ENCODE measurements at regions not wholly inside any gene's neighbourhood (a gene's known extent, or its start where the extent isn't known, plus 50 kb on each side); places are given as distances from the start of the nearest gene placed in this dataset.

DNA sequence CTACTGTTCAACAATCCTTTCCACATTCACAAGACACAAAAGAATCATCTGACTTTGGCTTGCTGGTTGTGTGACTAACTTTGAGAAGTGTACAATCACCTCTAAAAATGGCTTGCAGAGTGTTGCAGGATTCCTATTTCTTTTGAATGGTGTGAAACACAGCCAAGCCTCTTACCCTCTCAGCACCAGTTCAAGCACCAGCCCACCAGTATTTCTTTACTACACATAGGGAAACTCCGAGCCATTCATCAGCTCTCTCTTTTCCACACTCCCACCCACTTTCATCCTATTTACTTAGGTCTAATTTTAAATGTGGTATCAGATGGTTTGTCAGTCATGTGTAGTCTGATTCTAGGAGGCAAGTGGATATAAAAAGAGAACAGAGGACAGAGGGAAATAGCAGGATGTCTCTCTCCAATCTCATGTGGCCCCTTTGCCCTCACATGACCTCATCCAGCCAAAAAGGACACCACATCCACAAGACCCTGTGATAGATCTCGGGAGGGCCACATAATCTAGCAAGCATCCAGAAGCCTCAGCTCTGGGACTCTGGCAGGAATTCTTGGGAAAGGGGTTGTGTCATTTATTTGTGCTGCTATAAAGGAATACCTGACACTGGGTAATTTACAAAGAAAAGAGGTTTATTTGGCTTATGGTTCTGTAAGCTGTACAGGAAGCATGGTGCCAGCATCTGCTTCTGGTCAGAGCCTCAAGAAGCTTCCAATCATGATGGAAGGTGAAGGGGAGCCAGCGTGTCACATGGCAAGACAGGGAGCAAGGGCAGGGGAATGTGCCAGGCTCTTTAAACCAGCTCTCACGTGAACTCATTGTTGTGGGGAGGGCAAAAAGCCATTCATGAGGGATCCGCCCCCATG is 66.8 kb upstream of the NEBL start:
- TF ChIP-seq, protein P1, sequence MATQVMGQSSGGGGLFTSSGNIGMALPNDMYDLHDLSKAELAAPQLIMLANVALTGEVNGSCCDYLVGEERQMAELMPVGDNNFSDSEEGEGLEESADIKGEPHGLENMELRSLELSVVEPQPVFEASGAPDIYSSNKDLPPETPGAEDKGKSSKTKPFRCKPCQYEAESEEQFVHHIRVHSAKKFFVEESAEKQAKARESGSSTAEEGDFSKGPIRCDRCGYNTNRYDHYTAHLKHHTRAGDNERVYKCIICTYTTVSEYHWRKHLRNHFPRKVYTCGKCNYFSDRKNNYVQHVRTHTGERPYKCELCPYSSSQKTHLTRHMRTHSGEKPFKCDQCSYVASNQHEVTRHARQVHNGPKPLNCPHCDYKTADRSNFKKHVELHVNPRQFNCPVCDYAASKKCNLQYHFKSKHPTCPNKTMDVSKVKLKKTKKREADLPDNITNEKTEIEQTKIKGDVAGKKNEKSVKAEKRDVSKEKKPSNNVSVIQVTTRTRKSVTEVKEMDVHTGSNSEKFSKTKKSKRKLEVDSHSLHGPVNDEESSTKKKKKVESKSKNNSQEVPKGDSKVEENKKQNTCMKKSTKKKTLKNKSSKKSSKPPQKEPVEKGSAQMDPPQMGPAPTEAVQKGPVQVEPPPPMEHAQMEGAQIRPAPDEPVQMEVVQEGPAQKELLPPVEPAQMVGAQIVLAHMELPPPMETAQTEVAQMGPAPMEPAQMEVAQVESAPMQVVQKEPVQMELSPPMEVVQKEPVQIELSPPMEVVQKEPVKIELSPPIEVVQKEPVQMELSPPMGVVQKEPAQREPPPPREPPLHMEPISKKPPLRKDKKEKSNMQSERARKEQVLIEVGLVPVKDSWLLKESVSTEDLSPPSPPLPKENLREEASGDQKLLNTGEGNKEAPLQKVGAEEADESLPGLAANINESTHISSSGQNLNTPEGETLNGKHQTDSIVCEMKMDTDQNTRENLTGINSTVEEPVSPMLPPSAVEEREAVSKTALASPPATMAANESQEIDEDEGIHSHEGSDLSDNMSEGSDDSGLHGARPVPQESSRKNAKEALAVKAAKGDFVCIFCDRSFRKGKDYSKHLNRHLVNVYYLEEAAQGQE (IDR thresholded peaks at IDR 0.05; ENCODE audit: insufficient read depth in 1 of 2, low read depth in 2 of 2, low read length in 2 of 2) = no peak
- TF ChIP-seq POLR2AphosphoS5 (IDR thresholded peaks at IDR 0.05; ENCODE audit: low read depth, low read length) (no peak), TAF1 (IDR thresholded peaks at IDR 0.05; ENCODE audit: borderline replicate concordance, insufficient read depth, low read length) (no peak), FOXP2 (optimal IDR thresholded peaks at IDR 0.05; ENCODE audit: borderline replicate concordance, extremely low read depth, extremely low read length, insufficient read depth) (no peak), SIN3A (IDR thresholded peaks at IDR 0.05; ENCODE audit: borderline replicate concordance, insufficient read depth, low read length) (no peak)

GRCh38 chr10:20963056-20963455 is 65.9 kb upstream of the NEBL start:
- TF ChIP-seq POLR2AphosphoS5 (IDR thresholded peaks at IDR 0.05; ENCODE audit: low read depth, low read length) (no peak), TAF1 (IDR thresholded peaks at IDR 0.05; ENCODE audit: borderline replicate concordance, insufficient read depth, low read length) (no peak), FOXP2 (optimal IDR thresholded peaks at IDR 0.05; ENCODE audit: borderline replicate concordance, extremely low read depth, extremely low read length, insufficient read depth) (no peak), SIN3A (IDR thresholded peaks at IDR 0.05; ENCODE audit: borderline replicate concordance, insufficient read depth, low read length) (no peak)
- TF ChIP-seq, protein P1 (IDR thresholded peaks at IDR 0.05; ENCODE audit: insufficient read depth in 1 of 2, low read depth in 2 of 2, low read length in 2 of 2) = no peak

DNA sequence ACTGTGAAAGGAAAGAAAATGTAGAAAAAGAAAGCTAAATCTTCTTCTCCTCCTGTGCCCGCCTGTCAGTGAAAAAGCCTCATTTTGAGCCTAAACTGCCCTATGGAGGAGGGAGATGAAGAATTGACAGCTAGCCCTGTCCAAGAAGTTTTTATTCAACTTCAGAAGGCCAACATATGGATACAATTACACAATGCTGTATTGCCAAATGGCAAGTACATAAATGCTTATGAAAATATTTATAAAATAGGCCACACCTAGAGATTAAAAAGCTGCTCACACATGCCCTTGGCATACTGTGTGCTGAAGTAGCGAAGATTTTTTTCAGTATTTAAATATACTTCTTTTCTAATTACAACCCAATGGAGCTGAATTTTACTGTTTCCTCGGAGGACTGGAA is 65.1 kb upstream of the NEBL start:
- TF ChIP-seq TAF1 (IDR thresholded peaks at IDR 0.05; ENCODE audit: borderline replicate concordance, insufficient read depth, low read length) = no peak
- no peak for TF ChIP-seq POLR2AphosphoS5 (IDR thresholded peaks at IDR 0.05; ENCODE audit: low read depth, low read length)
- TF ChIP-seq, protein P1 (IDR thresholded peaks at IDR 0.05; ENCODE audit: insufficient read depth in 1 of 2, low read depth in 2 of 2, low read length in 2 of 2) = no peak
- no peak for TF ChIP-seq FOXP2 (optimal IDR thresholded peaks at IDR 0.05; ENCODE audit: borderline replicate concordance, extremely low read depth, extremely low read length, insufficient read depth)
- no peak for TF ChIP-seq SIN3A (IDR thresholded peaks at IDR 0.05; ENCODE audit: borderline replicate concordance, insufficient read depth, low read length)

GRCh38 chr10:20959242-20959641 is 62.1 kb upstream of the NEBL start:
- no peak for TF ChIP-seq TAF1 (IDR thresholded peaks at IDR 0.05; ENCODE audit: borderline replicate concordance, insufficient read depth, low read length)
- TF ChIP-seq SIN3A (IDR thresholded peaks at IDR 0.05; ENCODE audit: borderline replicate concordance, insufficient read depth, low read length) = no peak
- no peak for TF ChIP-seq POLR2AphosphoS5 (IDR thresholded peaks at IDR 0.05; ENCODE audit: low read depth, low read length)
- TF ChIP-seq, protein P1 (IDR thresholded peaks at IDR 0.05; ENCODE audit: insufficient read depth in 1 of 2, low read depth in 2 of 2, low read length in 2 of 2) = no peak
- no peak for TF ChIP-seq FOXP2 (optimal IDR thresholded peaks at IDR 0.05; ENCODE audit: borderline replicate concordance, extremely low read depth, extremely low read length, insufficient read depth)

Data from PFSK-1 (cell line).